Loucy (cell line): ENCODE measurements at regions not wholly inside any gene's neighbourhood (a gene's known extent, or its start where the extent isn't known, plus 50 kb on each side); places are given as distances from the start of the nearest gene placed in this dataset.

Experiments
- H2AFZ ChIP-seq: fragments of 200-600 bp; sonication (generic); 2 replicates; pipeline ENCODE4 v1.6.0; 2016; ENCODE audit warnings: antibody characterized with exemption, mild to moderate bottlenecking, low read length, moderate library complexity
- H3F3A ChIP-seq: fragments of 200-600 bp; 2 replicates; pipeline ENCODE4 v1.6.0; 2016; ENCODE audit warnings: antibody characterized with exemption, low read depth, mild to moderate bottlenecking
- H3K27me3 ChIP-seq: fragments of 200-600 bp; sonication (generic); 2 replicates; pipeline ENCODE4 v1.6.1; 2014; ENCODE audit warnings: low read length, mild to moderate bottlenecking; ENCODE audit not compliant: insufficient read depth, poor library complexity, severe bottlenecking
- H3K36me3 ChIP-seq: fragments of 200-600 bp; sonication (generic); 2 replicates; pipeline ENCODE4 v1.6.1; 2016; ENCODE audit warnings: low read length; ENCODE audit not compliant: insufficient read depth
- H3K4me1 ChIP-seq: fragments of 200-600 bp; sonication (generic); 2 replicates; pipeline ENCODE4 v1.5.1; 2014; ENCODE audit warnings: low read length, mild to moderate bottlenecking; ENCODE audit not compliant: insufficient read depth, poor library complexity, severe bottlenecking
- H3K4me2 ChIP-seq: fragments of 200-600 bp; sonication (generic); 2 replicates; pipeline ENCODE4 v1.6.0; 2014; ENCODE audit warnings: antibody characterized with exemption, low read length, low read depth, mild to moderate bottlenecking; ENCODE audit not compliant: poor library complexity, severe bottlenecking
- H3K4me3 ChIP-seq: fragments of 200-600 bp; sonication (generic); 2 replicates; pipeline ENCODE4 v1.5.1; 2014; ENCODE audit warnings: low read length, mild to moderate bottlenecking, mixed read lengths; ENCODE audit not compliant: poor library complexity, severe bottlenecking
- H3K79me2 ChIP-seq: fragments of 200-600 bp; sonication (generic); 2 replicates; pipeline ENCODE4 v1.6.1; 2014; ENCODE audit warnings: low read length; ENCODE audit not compliant: insufficient read depth
- H3K9ac ChIP-seq: fragments of 200-600 bp; sonication (generic); 2 replicates; pipeline ENCODE4 v1.6.0; 2014; ENCODE audit warnings: mild to moderate bottlenecking, low read depth, low read length, moderate library complexity; ENCODE audit not compliant: poor library complexity, severe bottlenecking
- H3K9me2 ChIP-seq: fragments of 200-600 bp; sonication (generic); replicated peaks from 2 replicates; pipeline ENCODE4 v1.6.1; 2016; ENCODE audit warnings: low read depth, low read length, mixed read lengths
- H3K9me3 ChIP-seq: fragments of 200-600 bp; sonication (generic); 2 replicates; pipeline ENCODE4 v1.6.1; 2014; ENCODE audit warnings: mild to moderate bottlenecking, antibody characterized with exemption, low read length, low read depth; ENCODE audit not compliant: insufficient read depth
- H4K20me1 ChIP-seq: fragments of 200-600 bp; sonication (generic); 2 replicates; pipeline ENCODE4 v1.6.0; 2014; ENCODE audit warnings: antibody characterized with exemption, low read length, mild to moderate bottlenecking; ENCODE audit not compliant: insufficient read depth, poor library complexity, severe bottlenecking
- CTCF ChIP-seq: fragments of 200-600 bp; sonication (generic); conservative IDR thresholded peaks from 2 replicates; pipeline ENCODE4 v1.5.1; 2014; ENCODE audit warnings: mild to moderate bottlenecking, antibody characterized with exemption, low read length
- EZH2phosphoT487 ChIP-seq: fragments of 200-600 bp; IDR thresholded peaks from 2 replicates; pipeline ENCODE4 v1.6.1; 2018; ENCODE audit warnings: antibody characterized with exemption, mild to moderate bottlenecking, moderate library complexity, borderline replicate concordance

GRCh38 chrX:139093201-139093600 lies 381.7 kb upstream of the FGF13 start:
- no peak overlapping the region for H3K9ac ChIP-seq
- H3K36me3 ChIP-seq, result no peaks in the 10 kb centered on the region
- no peaks in the 10 kb centered on the region for H3K4me1 ChIP-seq
- H2AFZ ChIP-seq, result no peak overlapping the region
- H3F3A ChIP-seq, result no peaks in the 10 kb centered on the region
- no peaks in the 10 kb centered on the region for H3K9me2 ChIP-seq
- TF ChIP-seq EZH2phosphoT487 (no peak), CTCF (no peak)
- H3K4me3 ChIP-seq, result no peak overlapping the region
- H3K79me2 ChIP-seq, result no peaks in the 10 kb centered on the region
- no peak overlapping the region for H3K4me2 ChIP-seq
- H3K9me3 ChIP-seq, result no peaks in the 10 kb centered on the region
- no peaks in the 10 kb centered on the region for H4K20me1 ChIP-seq
- H3K27me3 ChIP-seq, result no peaks in the 10 kb centered on the region

- H3K9ac ChIP-seq, result no peak overlapping the region
- no peaks in the 10 kb centered on the region for H3K79me2 ChIP-seq
- no peaks in the 10 kb centered on the region for H3K9me3 ChIP-seq
- no peaks in the 10 kb centered on the region for H3K27me3 ChIP-seq
- H3K9me2 ChIP-seq, result no peaks in the 10 kb centered on the region
- TF ChIP-seq CTCF (no peak), EZH2phosphoT487 (no peak)
- no peaks in the 10 kb centered on the region for H4K20me1 ChIP-seq
- no peaks in the 10 kb centered on the region for H3K36me3 ChIP-seq
- no peak overlapping the region for H2AFZ ChIP-seq
- H3K4me1 ChIP-seq, result no peaks in the 10 kb centered on the region
- no peaks in the 10 kb centered on the region for H3F3A ChIP-seq
- no peak overlapping the region for H3K4me2 ChIP-seq
- no peak overlapping the region for H3K4me3 ChIP-seq
Measured at GRCh38 chrX:139091878-139092277, 380.4 kb upstream of the FGF13 start.

GRCh38 chrX:139091066-139091465 lies 379.5 kb upstream of the FGF13 start:
- Histone ChIP-seq H3K36me3 (no peaks in the 10 kb centered on the region), H3K4me1 (no peaks in the 10 kb centered on the region), H3K27me3 (no peaks in the 10 kb centered on the region), H3K9me3 (no peaks in the 10 kb centered on the region), H4K20me1 (no peaks in the 10 kb centered on the region), H3K9me2 (no peaks in the 10 kb centered on the region), H3K79me2 (no peaks in the 10 kb centered on the region), H2AFZ (no peak overlapping the region), H3K9ac (no peak overlapping the region), H3F3A (no peaks in the 10 kb centered on the region), H3K4me2 (no peak overlapping the region), H3K4me3 (no peak overlapping the region)
- TF ChIP-seq EZH2phosphoT487 (no peak), CTCF (no peak)
